H1 (cell line): ENCODE measurements at regions not wholly inside any gene's neighbourhood (a gene's known extent, or its start where the extent isn't known, plus 50 kb on each side); places are given as distances from the start of the nearest gene placed in this dataset.

Source experiments
- CTCF ChIA-PET: fragments of 300-600 bp; sonication (Branson Sonifier 250); formaldehyde crosslinking; loops from one replicate; lab custom pipeline; 2021; ENCODE audit not compliant: partially characterized antibody; lab: Charles Lee
- POLR2A ChIA-PET: fragments of 300-600 bp; sonication (Branson Sonifier 250); formaldehyde crosslinking; loops from one replicate; lab custom pipeline; 2021; ENCODE audit warnings: inconsistent platforms; ENCODE audit not compliant: partially characterized antibody; lab: Charles Lee
- DNase-seq, 2 experiments: peaks; one replicate each; pipeline versions ENCODE4 v3.0.0 to v3.0.0-alpha.2; 2010 to 2022; ENCODE audit warnings: low spot score in 2 of 2, low read depth in 1 of 2, mixed read lengths in 1 of 2
- FAIRE-seq: peaks from 2 replicates; lab custom pipeline; 2011; peaks lifted over from hg19 to GRCh38; lab: Jason Lieb, UNC
- H2AFZ ChIP-seq: 2 replicates; pipeline ENCODE4 v1.8.1; 2012; ENCODE audit warnings: low read length, inconsistent platforms
- H2AK5ac ChIP-seq: 2 replicates; pipeline ENCODE4 v1.6.1; 2013; ENCODE audit warnings: low read depth, low read length
- H2BK120ac ChIP-seq: replicated peaks from 2 replicates; pipeline ENCODE3; 2013; ENCODE audit warnings: low read depth, low read length, inconsistent platforms
- H2BK12ac ChIP-seq: 2 replicates; pipeline ENCODE4 v1.6.1; 2013; ENCODE audit warnings: low read depth, low read length
- H2BK15ac ChIP-seq: 2 replicates; pipeline ENCODE4 v1.6.1; 2013; ENCODE audit warnings: low read length
- H2BK20ac ChIP-seq: 2 replicates; pipeline ENCODE4 v1.6.1; 2013; ENCODE audit warnings: low read length
- H2BK5ac ChIP-seq: 2 replicates; pipeline ENCODE4 v1.6.1; 2013; ENCODE audit warnings: low read depth, low read length
- H3K14ac ChIP-seq: 2 replicates; pipeline ENCODE4 v1.6.1; 2013; ENCODE audit warnings: inconsistent platforms; ENCODE audit not compliant: insufficient read length
- H3K18ac ChIP-seq: 2 replicates; pipeline ENCODE4 v1.6.1; 2013; ENCODE audit warnings: low read length; ENCODE audit errors: extremely low read depth
- H3K23ac ChIP-seq: 2 replicates; pipeline ENCODE4 v1.6.1; 2013; ENCODE audit warnings: inconsistent platforms; ENCODE audit not compliant: insufficient read length
- H3K23me2 ChIP-seq: 2 replicates; pipeline ENCODE4 v1.6.1; 2013; ENCODE audit warnings: low read depth, low read length
- H3K27ac ChIP-seq: 2 replicates; pipeline ENCODE4 v1.6.1; 2011; ENCODE audit warnings: low read depth, low read length, inconsistent platforms
- H3K27me3 ChIP-seq, 4 experiments: replicated peaks in 1 of 4; 1 replicate in 1 of 4; 2 replicates in 3 of 4; pipeline versions ENCODE4 v1.6.1 to v1.8.1; 2011 to 2013; ENCODE audit warnings: low read length in 3 of 4, mild to moderate bottlenecking in 3 of 4, inconsistent platforms in 2 of 4, mixed read lengths in 2 of 4, moderate library complexity in 1 of 4; ENCODE audit not compliant: control insufficient read depth in 3 of 4, insufficient read depth in 3 of 4; ENCODE audit errors: extremely low read depth in 1 of 4
- H3K36me3 ChIP-seq, 4 experiments: 2 replicates each; pipeline versions ENCODE4 v1.6.1 to v1.8.1; 2011 to 2013; ENCODE audit warnings: mild to moderate bottlenecking in 4 of 4, low read length in 3 of 4, moderate library complexity in 2 of 4, control low read depth in 1 of 4, inconsistent platforms in 1 of 4; ENCODE audit not compliant: insufficient read depth in 4 of 4, control insufficient read depth in 2 of 4
- H3K4ac ChIP-seq: replicated peaks from 2 replicates; pipeline ENCODE3; 2013; ENCODE audit warnings: low read length, low read depth, mixed read lengths, inconsistent platforms; ENCODE audit not compliant: insufficient read length
- H3K4me1 ChIP-seq, 4 experiments: replicated peaks in 1 of 4; 1 replicate in 1 of 4; 2 replicates in 3 of 4; pipeline versions ENCODE4 v1.6.1 to v1.8.1; 2011 to 2013; ENCODE audit warnings: low read length in 3 of 4, inconsistent platforms in 2 of 4, mixed read lengths in 1 of 4; ENCODE audit not compliant: insufficient read depth in 4 of 4, control insufficient read depth in 3 of 4
- H3K4me2 ChIP-seq, 2 experiments: 2 replicates each; pipeline versions ENCODE4 v1.6.1 to v1.8.1; 2011 to 2013; ENCODE audit warnings: low read depth in 2 of 2, low read length in 2 of 2, control low read depth in 1 of 2, inconsistent platforms in 1 of 2, mild to moderate bottlenecking in 1 of 2; ENCODE audit not compliant: insufficient read depth in 1 of 2
- H3K4me3 ChIP-seq, 4 experiments: fragments of 200-600, 300-600 bp in 1 of 4; sonication (generic), shearing (Covaris generic), sonication (Bioruptor Twin) in 1 of 4; 2 replicates each; pipeline versions ENCODE4 v1.5.1 to v1.8.1; 2011 to 2016; ENCODE audit warnings: low read length in 4 of 4, low read depth in 3 of 4, control low read depth in 2 of 4, inconsistent platforms in 2 of 4, mild to moderate bottlenecking in 2 of 4, mixed read lengths in 1 of 4, moderate library complexity in 1 of 4; ENCODE audit not compliant: insufficient read depth in 2 of 4; ENCODE audit errors: extremely low read depth in 1 of 4
- H3K56ac ChIP-seq: replicated peaks from 2 replicates; pipeline ENCODE3; 2013; ENCODE audit warnings: low read depth, mild to moderate bottlenecking, mixed read lengths, low read length, inconsistent platforms; ENCODE audit not compliant: insufficient read length
- H3K79me1 ChIP-seq: 2 replicates; pipeline ENCODE4 v1.6.1; 2013; ENCODE audit warnings: low read depth, low read length, control low read depth
- H3K79me2 ChIP-seq, 2 experiments: 2 replicates each; pipeline versions ENCODE4 v1.6.1 to v1.8.1; 2012 to 2013; ENCODE audit warnings: low read length in 2 of 2, mild to moderate bottlenecking in 2 of 2, inconsistent platforms in 1 of 2; ENCODE audit not compliant: insufficient read depth in 2 of 2, control insufficient read depth in 1 of 2
- H3K9ac ChIP-seq, 4 experiments: replicated peaks in 1 of 4; 1 replicate in 1 of 4; 2 replicates in 3 of 4; pipeline versions ENCODE4 v1.6.1 to v1.8.1; 2011 to 2013; ENCODE audit warnings: low read depth in 3 of 4, low read length in 3 of 4, control low read depth in 2 of 4, mild to moderate bottlenecking in 2 of 4, moderate library complexity in 2 of 4, inconsistent platforms in 1 of 4; ENCODE audit errors: extremely low read depth in 1 of 4
- H3K9me3 ChIP-seq, 2 experiments: 2 replicates each; pipeline versions ENCODE4 v1.6.1 to v1.8.1; 2012 to 2013; ENCODE audit warnings: mild to moderate bottlenecking in 2 of 2, moderate library complexity in 2 of 2, control low read depth in 1 of 2, inconsistent platforms in 1 of 2, low read depth in 1 of 2, low read length in 1 of 2, mixed read lengths in 1 of 2; ENCODE audit not compliant: insufficient read depth in 2 of 2
- H4K20me1 ChIP-seq, 2 experiments: replicated peaks in 1 of 2; 2 replicates each; pipeline versions ENCODE3 to v1.8.1; 2011 to 2013; ENCODE audit warnings: inconsistent platforms in 2 of 2, low read length in 2 of 2, mild to moderate bottlenecking in 1 of 2; ENCODE audit not compliant: insufficient read depth in 2 of 2, control insufficient read depth in 1 of 2
- H4K5ac ChIP-seq: 2 replicates; pipeline ENCODE4 v1.6.1; 2013; ENCODE audit warnings: low read length, low read depth, mixed read lengths, inconsistent platforms; ENCODE audit not compliant: insufficient read length
- H4K8ac ChIP-seq: 2 replicates; pipeline ENCODE4 v1.8.0; 2013; ENCODE audit warnings: mild to moderate bottlenecking, moderate library complexity, low read length, inconsistent platforms; ENCODE audit not compliant: insufficient read depth; ENCODE audit errors: extremely low read depth
- H4K91ac ChIP-seq: replicated peaks from 2 replicates; pipeline ENCODE3; 2013; ENCODE audit warnings: low read length, mixed read lengths, inconsistent platforms; ENCODE audit not compliant: insufficient read length
- CBX5 ChIP-seq: fragments of 300-800, 300-1000 bp; sonication (generic); IDR thresholded peaks from 2 replicates; pipeline ENCODE4 v1.7.1; 2016; ENCODE audit warnings: antibody characterized with exemption, low read length, low read depth
- EGR1 ChIP-seq: IDR thresholded peaks from 2 replicates; pipeline ENCODE4 v1.6.1; 2011; ENCODE audit warnings: low read depth, low read length, borderline replicate concordance
- KDM1A ChIP-seq: fragments of 200-600, 300-600 bp; sonication (generic); IDR thresholded peaks from 2 replicates; pipeline ENCODE4 v1.7.1; 2016; ENCODE audit warnings: mild to moderate bottlenecking, low read length, borderline replicate concordance
- KDM4A ChIP-seq: IDR thresholded peaks from one replicate; pipeline ENCODE4 v1.7.1; 2012; ENCODE audit warnings: low read depth, mild to moderate bottlenecking, moderate library complexity, low read length, inconsistent platforms; ENCODE audit not compliant: severe bottlenecking
- KDM5A ChIP-seq: fragments of 200-600 bp; IDR thresholded peaks from 2 replicates; pipeline ENCODE4 v1.7.1; 2012; ENCODE audit warnings: mild to moderate bottlenecking, low read length, inconsistent platforms, mixed read lengths

DNA sequence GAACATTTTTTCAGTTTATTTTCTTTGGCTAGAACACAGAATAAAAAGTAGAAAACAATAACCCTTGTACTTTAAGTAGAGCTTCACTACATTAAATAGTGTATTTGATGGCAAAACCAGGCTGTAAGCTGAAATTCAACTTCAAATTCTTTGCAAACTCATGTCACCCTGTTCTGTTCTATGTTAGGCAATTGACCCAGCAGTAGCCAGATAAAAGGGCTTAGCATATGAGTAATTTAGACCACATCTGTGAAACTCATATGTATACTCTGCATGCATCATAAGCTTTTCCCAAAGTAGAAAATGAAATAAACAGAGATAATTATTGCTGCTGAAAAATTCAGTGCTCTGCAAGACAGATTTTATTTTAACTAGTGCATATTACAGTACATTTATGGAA is 150.2 kb downstream of the GNAI1 start:
- no peak overlapping the region for H3K56ac ChIP-seq
- H3K79me1 ChIP-seq, result no peaks in the 10 kb centered on the region
- H2BK12ac ChIP-seq, result no peak overlapping the region
- H3K27me3 ChIP-seq, result no peaks in the 10 kb centered on the region; a peak in 1 of 7 replicates
- no peak for DNase-seq
- H4K20me1 ChIP-seq, result no peaks in the 10 kb centered on the region
- no peak for FAIRE-seq
- H3K4me3 ChIP-seq, result no peak overlapping the region
- H3K23ac ChIP-seq, result no peak overlapping the region
- no peak overlapping the region for H2AK5ac ChIP-seq
- H2BK120ac ChIP-seq, result no peak overlapping the region
- H2BK15ac ChIP-seq, result no peak overlapping the region
- ChIA-PET CTCF (interaction anchor here (1.0 to 1.8 kb wide), 3 partner anchors 60 to 185 kb away, joined by 3 to 7 read pairs (median 4); partner anchors contain the start of gene GNAI1), POLR2A (interaction anchor here (0.7 kb wide), 1 partner anchor 151 kb away, joined by 3 read pairs; the partner anchor contains the start of gene GNAI1)
- H3K79me2 ChIP-seq, result no peaks in the 10 kb centered on the region
- no peak overlapping the region for H4K5ac ChIP-seq
- no peaks in the 10 kb centered on the region for H3K4me1 ChIP-seq
- H2BK5ac ChIP-seq, result no peak overlapping the region
- no peak overlapping the region for H2AFZ ChIP-seq
- H3K4ac ChIP-seq, result no peak overlapping the region
- no peak overlapping the region for H3K14ac ChIP-seq
- no peaks in the 10 kb centered on the region for H3K9me3 ChIP-seq
- no peak overlapping the region for H3K4me2 ChIP-seq
- H4K91ac ChIP-seq, result no peak overlapping the region
- no peak for TF ChIP-seq KDM5A
- TF ChIP-seq EGR1, result no peak
- TF ChIP-seq KDM4A, result no peak
- TF ChIP-seq CBX5, result no peak
- no peak for TF ChIP-seq KDM1A
- no peak overlapping the region for H2BK20ac ChIP-seq
- no peaks in the 10 kb centered on the region for H3K23me2 ChIP-seq
- H4K8ac ChIP-seq, result no peak overlapping the region
- no peaks in the 10 kb centered on the region for H3K36me3 ChIP-seq
- no peak overlapping the region for H3K27ac ChIP-seq
- H3K18ac ChIP-seq, result no peak overlapping the region
- no peak overlapping the region for H3K9ac ChIP-seq
